ENCODE measurements at regions not wholly inside any gene's neighbourhood (a gene's known extent, or its start where the extent isn't known, plus 50 kb on each side); places are given as distances from the start of the nearest gene placed in this dataset.

GRCh38 chr1:36588972-36589371, 106.3 kb upstream of the CSF3R start:
- Mint-ChIP-seq H3K4me3 (no peak overlapping the region), H3K27me3 (peaks cover 69% of the 10 kb centered on the region), H3K27ac (no peak overlapping the region), H3K4me1 (ENCODE audit: low read depth) (no peaks in the 10 kb centered on the region), H3K36me3 (ENCODE audit: low read depth) (no peaks in the 10 kb centered on the region), H3K9me3 (no peaks in the 10 kb centered on the region)
- intact Hi-C loops (cut with DNase I, micrococcal nuclease) = no loop called here
- ChIA-PET CTCF (no interaction called here), POLR2A (no interaction called here)
- no peaks in the 10 kb centered on the region for H3K9me3 ChIP-seq (ENCODE audit: control insufficient read depth in 1 of 2, insufficient read depth in 1 of 2, low read length in 2 of 2)
- no peaks in the 10 kb centered on the region for H3K36me3 ChIP-seq (ENCODE audit: insufficient read depth, low read length)
- peaks cover 24 to 38% of the 10 kb centered on the region in 2 experiments for H3K27me3 ChIP-seq (ENCODE audit: control insufficient read depth in 1 of 2, insufficient read depth in 2 of 2, low read length in 2 of 2)
- no peaks in the 10 kb centered on the region for H3K4me1 ChIP-seq (ENCODE audit: insufficient read depth, low read length)
- DNase-seq = no peak
- H3K4me3 ChIP-seq (ENCODE audit: low read length) = no peak overlapping the region
- no peak for ATAC-seq (ENCODE audit: poor library complexity)
- no peak for TF ChIP-seq CTCF (IDR thresholded peaks at IDR 0.05)
- no peak overlapping the region for H3K27ac ChIP-seq (ENCODE audit: low read depth in 1 of 2, low read length in 2 of 2)

GRCh38 chr1:36585569-36586548, 103.1 kb upstream of the CSF3R start:
- Histone ChIP-seq H3K36me3 (ENCODE audit: insufficient read depth, low read length) (no peaks in the 10 kb centered on the region), H3K9me3 (ENCODE audit: control insufficient read depth in 1 of 2, insufficient read depth in 1 of 2, low read length in 2 of 2) (no peaks in the 10 kb centered on the region), H3K27ac (ENCODE audit: low read depth in 1 of 2, low read length in 2 of 2) (no peak overlapping the region), H3K27me3 (ENCODE audit: control insufficient read depth in 1 of 2, insufficient read depth in 2 of 2, low read length in 2 of 2) (peaks cover 11 to 23% of the 10 kb centered on the region in 2 experiments), H3K4me1 (ENCODE audit: insufficient read depth, low read length) (no peaks in the 10 kb centered on the region), H3K4me3 (ENCODE audit: low read length) (no peak overlapping the region)
- H3K27me3 Mint-ChIP-seq = peaks cover 57% of the 10 kb centered on the region
- H3K36me3 Mint-ChIP-seq (ENCODE audit: low read depth) = no peaks in the 10 kb centered on the region
- H3K27ac Mint-ChIP-seq = no peak overlapping the region
- POLR2A ChIA-PET = no interaction called here
- ATAC-seq (ENCODE audit: poor library complexity) (no peak), DNase-seq (no peak)
- H3K4me3 Mint-ChIP-seq = no peak overlapping the region
- TF ChIP-seq CTCF (IDR thresholded peaks at IDR 0.05) = no peak
- H3K4me1 Mint-ChIP-seq (ENCODE audit: low read depth) = no peaks in the 10 kb centered on the region
- intact Hi-C loops (cut with DNase I, micrococcal nuclease) = no loop called here
- CTCF ChIA-PET = interaction anchor here (0.8 kb wide), 1 partner anchor 29 kb away, joined by 3 read pairs; no protein-coding TSS in a partner anchor
- H3K9me3 Mint-ChIP-seq = no peaks in the 10 kb centered on the region

DNA sequence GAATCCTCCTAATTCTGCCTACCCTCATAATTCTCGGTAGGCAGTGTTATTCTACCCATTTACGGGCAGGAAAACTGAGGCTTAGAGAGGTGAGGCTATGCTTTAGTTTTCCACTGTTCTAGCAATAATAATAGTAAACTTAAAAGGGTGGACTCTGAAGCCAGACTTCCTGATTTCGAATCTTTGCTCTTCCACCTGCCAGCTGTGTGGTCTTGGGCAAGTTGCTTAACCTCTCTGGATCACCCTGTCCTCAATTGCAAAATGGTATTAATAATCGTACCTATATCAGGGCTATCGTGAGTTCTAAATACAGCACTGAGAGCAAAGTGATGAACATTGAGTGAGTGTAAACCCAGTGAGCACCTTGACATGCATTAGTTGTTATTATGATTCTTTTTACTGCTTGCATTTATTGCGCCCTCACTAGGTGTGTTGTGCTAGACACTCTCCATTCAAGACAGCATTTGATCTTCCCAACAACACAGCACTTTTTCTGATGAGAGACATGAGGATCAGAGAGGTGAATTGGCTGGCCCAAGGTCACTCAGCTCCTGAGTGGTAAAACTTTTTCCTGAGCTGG, 102.3 kb upstream of the CSF3R start:
- Histone ChIP-seq H3K27ac (ENCODE audit: low read depth in 1 of 2, low read length in 2 of 2) (no peak overlapping the region), H3K36me3 (ENCODE audit: insufficient read depth, low read length) (no peaks in the 10 kb centered on the region), H3K4me3 (ENCODE audit: low read length) (no peak overlapping the region), H3K4me1 (ENCODE audit: insufficient read depth, low read length) (no peaks in the 10 kb centered on the region), H3K27me3 (ENCODE audit: control insufficient read depth in 1 of 2, insufficient read depth in 2 of 2, low read length in 2 of 2) (peaks cover 10 to 23% of the 10 kb centered on the region in 2 experiments), H3K9me3 (ENCODE audit: control insufficient read depth in 1 of 2, insufficient read depth in 1 of 2, low read length in 2 of 2) (no peaks in the 10 kb centered on the region)
- no peak overlapping the region for H3K4me3 Mint-ChIP-seq
- no peaks in the 10 kb centered on the region for H3K4me1 Mint-ChIP-seq (ENCODE audit: low read depth)
- no peaks in the 10 kb centered on the region for H3K36me3 Mint-ChIP-seq (ENCODE audit: low read depth)
- ChIA-PET CTCF (no interaction called here), POLR2A (no interaction called here)
- H3K27me3 Mint-ChIP-seq = peaks cover 55% of the 10 kb centered on the region
- intact Hi-C loops (cut with DNase I, micrococcal nuclease) = no loop called here
- no peaks in the 10 kb centered on the region for H3K9me3 Mint-ChIP-seq
- H3K27ac Mint-ChIP-seq = no peak overlapping the region
- ATAC-seq (ENCODE audit: poor library complexity) = no peak
- no peak for TF ChIP-seq CTCF (IDR thresholded peaks at IDR 0.05)
- DNase-seq = no peak

All from CD4-positive, alpha-beta T cell (primary cell).